ENCODE measurements at regions not wholly inside any gene's neighbourhood (a gene's known extent, or its start where the extent isn't known, plus 50 kb on each side); places are given as distances from the start of the nearest gene placed in this dataset.

DNA sequence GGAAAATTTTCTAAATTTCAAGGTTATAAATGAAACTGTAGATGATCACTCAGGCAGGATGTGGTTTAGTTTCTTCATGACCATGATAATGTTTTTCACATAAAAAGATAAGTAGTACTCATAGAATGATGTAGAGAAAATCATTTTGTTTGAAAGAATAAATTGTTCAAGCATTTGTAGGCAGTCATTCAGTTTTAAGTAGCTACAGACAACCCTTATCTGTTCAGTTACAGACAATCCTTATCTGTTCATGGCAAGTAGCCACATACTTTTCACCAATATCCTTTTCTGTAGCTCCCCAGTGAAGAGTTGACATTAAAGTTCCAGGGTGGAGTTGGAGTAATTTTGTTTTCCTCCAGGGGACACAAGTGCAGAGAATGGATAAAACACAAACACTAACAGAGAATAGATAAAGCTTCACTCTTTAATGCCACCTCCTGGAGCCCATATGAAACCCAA, 278.1 kb upstream of the TNC start:
- no peak for TF ChIP-seq TEAD4 (IDR thresholded peaks at IDR 0.05)
- no peak for TF ChIP-seq EP300 (IDR thresholded peaks at IDR 0.05; ENCODE audit: borderline replicate concordance)
- no peak for TF ChIP-seq TCF12 (IDR thresholded peaks at IDR 0.05; ENCODE audit: low read depth)
- no peak for TF ChIP-seq TAF1 (IDR thresholded peaks at IDR 0.05; ENCODE audit: low read depth)
- TF ChIP-seq, protein P1, sequence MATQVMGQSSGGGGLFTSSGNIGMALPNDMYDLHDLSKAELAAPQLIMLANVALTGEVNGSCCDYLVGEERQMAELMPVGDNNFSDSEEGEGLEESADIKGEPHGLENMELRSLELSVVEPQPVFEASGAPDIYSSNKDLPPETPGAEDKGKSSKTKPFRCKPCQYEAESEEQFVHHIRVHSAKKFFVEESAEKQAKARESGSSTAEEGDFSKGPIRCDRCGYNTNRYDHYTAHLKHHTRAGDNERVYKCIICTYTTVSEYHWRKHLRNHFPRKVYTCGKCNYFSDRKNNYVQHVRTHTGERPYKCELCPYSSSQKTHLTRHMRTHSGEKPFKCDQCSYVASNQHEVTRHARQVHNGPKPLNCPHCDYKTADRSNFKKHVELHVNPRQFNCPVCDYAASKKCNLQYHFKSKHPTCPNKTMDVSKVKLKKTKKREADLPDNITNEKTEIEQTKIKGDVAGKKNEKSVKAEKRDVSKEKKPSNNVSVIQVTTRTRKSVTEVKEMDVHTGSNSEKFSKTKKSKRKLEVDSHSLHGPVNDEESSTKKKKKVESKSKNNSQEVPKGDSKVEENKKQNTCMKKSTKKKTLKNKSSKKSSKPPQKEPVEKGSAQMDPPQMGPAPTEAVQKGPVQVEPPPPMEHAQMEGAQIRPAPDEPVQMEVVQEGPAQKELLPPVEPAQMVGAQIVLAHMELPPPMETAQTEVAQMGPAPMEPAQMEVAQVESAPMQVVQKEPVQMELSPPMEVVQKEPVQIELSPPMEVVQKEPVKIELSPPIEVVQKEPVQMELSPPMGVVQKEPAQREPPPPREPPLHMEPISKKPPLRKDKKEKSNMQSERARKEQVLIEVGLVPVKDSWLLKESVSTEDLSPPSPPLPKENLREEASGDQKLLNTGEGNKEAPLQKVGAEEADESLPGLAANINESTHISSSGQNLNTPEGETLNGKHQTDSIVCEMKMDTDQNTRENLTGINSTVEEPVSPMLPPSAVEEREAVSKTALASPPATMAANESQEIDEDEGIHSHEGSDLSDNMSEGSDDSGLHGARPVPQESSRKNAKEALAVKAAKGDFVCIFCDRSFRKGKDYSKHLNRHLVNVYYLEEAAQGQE (IDR thresholded peaks at IDR 0.05; ENCODE audit: low read depth), result no peak
- no peak for TF ChIP-seq NFIC (IDR thresholded peaks at IDR 0.05)
- TF ChIP-seq, protein P2, sequence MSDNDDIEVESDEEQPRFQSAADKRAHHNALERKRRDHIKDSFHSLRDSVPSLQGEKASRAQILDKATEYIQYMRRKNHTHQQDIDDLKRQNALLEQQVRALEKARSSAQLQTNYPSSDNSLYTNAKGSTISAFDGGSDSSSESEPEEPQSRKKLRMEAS (IDR thresholded peaks at IDR 0.05), result no peak
- TF ChIP-seq ZBTB7A (IDR thresholded peaks at IDR 0.05; ENCODE audit: low read depth), result no peak
- no peak for TF ChIP-seq RAD21 (IDR thresholded peaks at IDR 0.05; ENCODE audit: low read depth)
